NK-92 (cell line): ENCODE measurements at regions not wholly inside any gene's neighbourhood (a gene's known extent, or its start where the extent isn't known, plus 50 kb on each side); places are given as distances from the start of the nearest gene placed in this dataset.
"Not testable (repeated sequence)": the region's sequence is repeated elsewhere in the genome, so short reads cannot be mapped to it uniquely, and the experiment has no call there.

ENCODE experiments used
- DNase-seq: peaks from one replicate; lab custom pipeline; 2025; ENCODE audit not compliant: unreplicated experiment; lab: John Stamatoyannopoulos, UW

DNA sequence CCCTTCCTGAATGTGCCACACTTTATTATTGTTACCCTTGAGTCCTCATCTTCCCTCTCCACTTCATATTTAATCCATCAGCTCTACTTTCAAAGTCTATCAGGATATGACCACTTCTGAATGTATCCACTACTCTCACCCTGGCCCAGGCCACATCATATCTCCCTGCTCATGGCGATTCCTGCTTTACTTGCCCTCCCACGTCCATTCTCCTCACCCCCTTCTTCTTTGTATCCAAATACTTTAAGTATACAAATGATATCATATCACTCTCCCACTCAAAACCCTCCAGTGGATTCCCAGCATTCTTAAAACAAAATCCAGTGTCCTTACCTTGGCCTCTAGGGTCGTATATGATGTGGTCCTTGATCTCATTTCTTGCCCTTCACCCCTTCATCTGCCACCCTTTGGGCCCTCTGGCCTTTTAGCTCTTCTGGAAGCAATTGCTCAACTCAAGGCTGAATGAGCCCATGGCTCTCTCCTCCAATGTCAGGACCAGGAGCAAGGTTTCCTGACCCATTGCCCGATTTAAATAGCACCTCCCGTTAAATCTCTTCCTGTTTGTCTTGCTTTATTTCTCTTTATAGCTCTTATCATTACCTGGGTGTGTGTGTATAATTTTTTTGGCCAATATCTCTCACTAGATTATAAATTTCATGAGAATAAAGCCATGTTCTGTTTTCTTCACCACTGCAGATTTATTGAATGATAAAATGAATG, 205.9 kb upstream of the ECI2 start:
- DNase-seq, result no peak

DNA sequence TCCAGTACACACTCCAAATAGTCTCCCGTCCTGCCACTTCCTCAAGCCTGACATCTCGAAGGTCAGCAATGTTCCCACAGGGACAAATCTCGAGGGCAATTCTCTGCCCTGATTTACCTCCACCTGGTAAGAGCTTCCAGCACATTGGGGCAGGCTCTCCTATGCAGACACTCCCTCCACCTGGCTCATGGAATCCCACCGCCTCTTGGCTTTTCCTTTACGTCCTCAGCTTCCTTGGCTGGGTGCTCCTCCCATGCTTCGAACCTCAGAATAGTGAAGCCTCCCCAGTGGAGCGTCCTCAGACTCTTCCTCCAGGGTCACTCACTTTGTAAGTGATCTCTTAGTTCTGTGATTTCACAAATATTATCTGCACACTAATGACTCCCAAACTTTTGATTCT, 205.2 kb upstream of the ECI2 start:
- DNase-seq, result no peak

- DNase-seq, result no peak
These were observed 203.5 kb upstream of the ECI2 start for GRCh38 chr6:4338884-4339283.

GRCh38 chr6:4336778-4337442, 201.5 kb upstream of the ECI2 start:
- no peak for DNase-seq

DNA sequence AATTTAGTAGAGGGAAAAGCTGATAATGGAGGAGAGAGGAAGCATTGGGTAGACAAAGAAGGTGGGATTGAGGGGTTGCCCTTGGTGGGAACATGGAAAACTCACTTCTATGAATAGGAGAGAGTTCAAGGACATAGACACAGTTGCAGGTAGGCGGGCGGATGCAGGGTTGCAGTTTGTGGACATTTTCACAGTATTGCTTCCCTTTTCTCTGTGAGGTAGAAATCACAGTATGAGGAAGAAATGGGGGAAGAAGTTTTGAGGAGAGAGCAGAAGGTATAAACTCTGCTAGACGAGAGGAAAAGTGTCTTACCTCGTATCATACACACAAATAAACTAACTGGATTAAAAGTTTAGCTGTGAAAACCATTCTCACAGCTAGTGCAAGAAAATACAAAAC, 200.7 kb upstream of the ECI2 start:
- DNase-seq, result no peak

GRCh38 chr6:4334158-4334740, 198.9 kb upstream of the ECI2 start:
- not testable (repeated sequence) for DNase-seq

DNA sequence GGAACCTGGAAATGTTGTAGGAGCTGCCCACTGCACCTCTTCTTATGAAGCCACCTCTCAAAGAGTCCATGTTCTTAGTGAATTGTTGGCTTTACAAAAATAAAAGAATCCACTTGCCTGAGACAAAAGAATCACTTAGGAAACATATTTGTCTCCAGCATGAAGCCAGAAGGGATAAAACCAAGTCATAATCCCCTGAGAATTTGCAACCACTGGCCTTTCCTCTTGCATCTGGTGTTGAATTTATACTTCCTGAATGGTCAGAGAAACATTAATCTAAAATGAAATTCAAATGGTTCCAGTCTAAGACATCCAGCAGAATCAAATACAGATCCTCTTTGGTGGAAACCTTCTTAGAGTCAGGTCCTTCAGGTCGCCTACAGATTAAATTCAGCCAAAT, 192.5 kb upstream of the ECI2 start:
- DNase-seq, result no peak

- DNase-seq, result no peak
These were observed 189.4 kb upstream of the ECI2 start for GRCh38 chr6:4324746-4325145.

GRCh38 chr6:4323322-4323721, 187.9 kb upstream of the ECI2 start:
- DNase-seq, result no peak

DNA sequence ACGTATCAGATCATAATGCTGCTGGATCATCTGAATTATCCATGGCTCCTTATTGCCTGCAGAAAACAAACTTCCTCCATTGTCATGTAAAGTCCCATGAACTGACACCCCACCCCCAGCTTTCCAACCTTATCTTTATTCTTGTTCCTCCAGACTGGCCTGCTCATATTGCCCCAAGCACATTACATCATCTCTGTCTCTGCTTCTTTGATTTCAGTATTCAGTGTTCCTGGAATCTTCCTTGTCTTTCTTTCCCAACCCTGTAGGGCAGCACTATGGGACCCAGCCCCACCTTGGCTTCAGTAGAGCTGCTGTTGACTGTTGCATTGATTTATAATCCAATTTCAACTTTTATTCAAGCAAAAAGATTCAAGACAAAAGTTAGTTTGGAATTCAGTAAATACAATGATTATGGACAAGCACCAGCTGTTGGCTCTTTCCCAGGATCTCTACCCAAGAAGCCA, 187.5 kb upstream of the ECI2 start:
- no peak for DNase-seq

- no peak for DNase-seq
These were observed 186.9 kb upstream of the ECI2 start for GRCh38 chr6:4322134-4322845.

DNA sequence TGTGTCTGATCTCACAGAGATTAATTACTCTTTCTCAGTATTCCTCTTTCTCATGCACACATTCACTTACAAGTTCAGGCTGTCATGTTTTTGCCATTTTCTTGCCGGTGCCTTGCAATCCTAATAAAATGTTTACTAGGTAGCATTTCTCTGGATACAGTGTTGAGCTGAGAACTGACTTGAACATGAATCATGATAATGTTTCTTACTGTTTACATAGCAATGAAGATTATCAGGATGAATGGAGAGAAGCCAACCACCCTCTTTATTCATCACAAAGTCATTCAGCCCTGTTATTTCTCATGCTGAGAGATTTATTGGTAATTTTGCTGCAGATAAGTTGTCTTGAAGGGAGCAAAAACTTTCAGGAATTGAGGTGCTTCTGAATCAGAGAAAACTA, 185.5 kb upstream of the ECI2 start:
- DNase-seq, result no peak

GRCh38 chr6:4319981-4320683, 184.8 kb upstream of the ECI2 start:
- no peak for DNase-seq

- no peak for DNase-seq
These were observed 182.9 kb upstream of the ECI2 start for GRCh38 chr6:4318321-4318720.

GRCh38 chr6:4316867-4317400, 181.6 kb upstream of the ECI2 start:
- no peak for DNase-seq

GRCh38 chr6:4314201-4314707, 178.9 kb upstream of the ECI2 start:
- no peak for DNase-seq

DNA sequence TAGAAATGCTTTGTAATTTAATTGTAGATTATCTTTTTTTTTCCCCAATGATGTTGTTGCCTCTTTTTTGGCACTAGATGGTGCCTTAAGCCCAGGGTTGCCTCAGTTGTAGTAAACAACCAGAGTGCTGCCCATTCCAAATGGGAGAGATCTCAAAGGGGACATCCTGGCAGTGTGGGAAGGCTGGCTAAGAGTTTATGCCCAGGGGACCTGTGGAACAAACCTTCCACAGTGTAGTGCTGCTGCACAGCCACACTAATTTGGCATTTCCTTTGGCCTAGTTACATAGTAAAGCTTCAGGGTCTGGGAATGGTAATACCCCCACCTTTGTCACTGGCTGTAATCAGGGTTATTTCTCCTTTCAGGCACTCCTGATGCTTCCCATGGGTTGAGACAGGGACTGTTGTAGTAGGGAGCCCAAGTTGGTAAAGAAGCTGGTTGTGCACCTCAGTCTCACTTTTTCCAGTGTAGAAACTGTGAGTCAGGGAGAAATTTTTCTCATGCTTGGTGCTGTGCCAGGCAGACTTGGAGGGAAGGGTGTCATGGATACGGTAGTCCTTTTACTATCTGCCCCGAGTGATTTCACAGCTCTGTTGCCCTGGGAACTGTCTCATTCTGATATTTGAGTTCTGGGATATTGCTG, 177.8 kb upstream of the ECI2 start:
- DNase-seq, result no peak

GRCh38 chr6:4311976-4312860, 176.8 kb upstream of the ECI2 start:
- no peak for DNase-seq

GRCh38 chr6:4309540-4309939, 174.2 kb upstream of the ECI2 start:
- DNase-seq, result no peak
